ENCODE measurements at regions not wholly inside any gene's neighbourhood (a gene's known extent, or its start where the extent isn't known, plus 50 kb on each side); places are given as distances from the start of the nearest gene placed in this dataset.

- TF ChIP-seq ZFP91 (CRISPR knock-in tag; IDR thresholded peaks at IDR 0.05) = no peak
- no peak for TF ChIP-seq ELK3 (CRISPR knock-in tag; IDR thresholded peaks at IDR 0.05)
- TF ChIP-seq TGIF2 (CRISPR knock-in tag; IDR thresholded peaks at IDR 0.05) = no peak
- TF ChIP-seq TAF1 (IDR thresholded peaks at IDR 0.05; ENCODE audit: control insufficient read depth, extremely low read depth, insufficient read depth, low read length, severe bottlenecking) = no peak
- TF ChIP-seq ESRRA (IDR thresholded peaks at IDR 0.05; ENCODE audit: borderline replicate concordance, low read depth) = no peak
- no peak for TF ChIP-seq POLR2B (IDR thresholded peaks at IDR 0.05; ENCODE audit: low read depth, partially characterized antibody)
- TF ChIP-seq ZNF75A (CRISPR knock-in tag; IDR thresholded peaks at IDR 0.05) = no peak
- no peak for TF ChIP-seq SLC30A9 (CRISPR knock-in tag; IDR thresholded peaks at IDR 0.05)
- TF ChIP-seq KAT8 (IDR thresholded peaks at IDR 0.05; ENCODE audit: low read depth) = no peak
- TF ChIP-seq ARID3A (IDR thresholded peaks at IDR 0.05; ENCODE audit: borderline replicate concordance, low read depth, low read length) = 0 out of 2 replicates have a peak, but pooled peaks have one; percentile 23
- peak; percentile 83 for TF ChIP-seq ZNF316 (IDR thresholded peaks at IDR 0.05)
- no peak for TF ChIP-seq RBM17 (IDR thresholded peaks at IDR 0.05; ENCODE audit: borderline replicate concordance, low read depth, low read length)
- no peak for TF ChIP-seq ZNF395 (CRISPR knock-in tag; IDR thresholded peaks at IDR 0.05)
- TF ChIP-seq LEF1 (IDR thresholded peaks at IDR 0.05) = peak; percentile 56; the same call in 1 of the 2 replicates
- TF ChIP-seq ILK (tag; IDR thresholded peaks at IDR 0.05; ENCODE audit: borderline replicate concordance, low read depth) = no peak
- TF ChIP-seq RB1 (IDR thresholded peaks at IDR 0.05; ENCODE audit: low read depth) = no peak
- no peak for TF ChIP-seq ZKSCAN8 (CRISPR knock-in tag; IDR thresholded peaks at IDR 0.05)
- TF ChIP-seq ELF4 (CRISPR knock-in tag; IDR thresholded peaks at IDR 0.05) = no peak
- no peak for TF ChIP-seq NR1H2 (CRISPR knock-in tag; IDR thresholded peaks at IDR 0.05)
- TF ChIP-seq MEIS2 (IDR thresholded peaks at IDR 0.05; ENCODE audit: partially characterized antibody) = peak; percentile 95
- TF ChIP-seq HSF4 (CRISPR knock-in tag; IDR thresholded peaks at IDR 0.05; ENCODE audit: borderline replicate concordance) = no peak
- TF ChIP-seq NONO (IDR thresholded peaks at IDR 0.05; ENCODE audit: low read depth in 2 of 2, low read length in 1 of 2) = no peak
- no peak for TF ChIP-seq RFX1 (IDR thresholded peaks at IDR 0.05)
- TF ChIP-seq MEF2A (IDR thresholded peaks at IDR 0.05; ENCODE audit: control insufficient read depth, low read depth, low read length) = peak; percentile 47; the same call in 1 of the 2 replicates
Measured at GRCh38 chr12:93970900-93971688, 177.3 kb upstream of the PLXNC1 start (continued).

All from K562 (cell line).